WTC11 (cell line): ENCODE measurements at regions not wholly inside any gene's neighbourhood (a gene's known extent, or its start where the extent isn't known, plus 50 kb on each side); places are given as distances from the start of the nearest gene placed in this dataset.

ENCODE experiments used
- CTCF ChIP-seq: fragments of 200-600 bp; IDR thresholded peaks from 2 replicates; pipeline ENCODE4 v1.8.0; 2022; ENCODE audit warnings: antibody characterized with exemption
- ZNF138 ChIP-seq: sonication (generic); formaldehyde crosslinking; conservative IDR thresholded peaks from 2 replicates; pipeline ENCODE4 v1.8.1; 2022; ENCODE audit warnings: mild to moderate bottlenecking, moderate library complexity, missing genetic modification reagents

- TF ChIP-seq CTCF (no peak), ZNF138 (CRISPR knock-in tag) (no peak)
Observed at GRCh38 chr5:51273871-51274270, 109.4 kb upstream of the ISL1 start.
